H9 (cell line): ENCODE measurements at regions not wholly inside any gene's neighbourhood (a gene's known extent, or its start where the extent isn't known, plus 50 kb on each side); places are given as distances from the start of the nearest gene placed in this dataset.

ENCODE experiments used
- DNase-seq: peaks from one replicate; pipeline ENCODE4 v3.0.0-alpha.2; 2017
- H2AFZ ChIP-seq: one replicate; pipeline ENCODE4 v1.6.1; 2013; ENCODE audit warnings: mild to moderate bottlenecking, low read length, control low read depth, moderate library complexity
- H2AK5ac ChIP-seq: 2 replicates; pipeline ENCODE4 v1.6.1; 2013; ENCODE audit warnings: low read length, control low read depth, mixed read lengths; ENCODE audit not compliant: insufficient read length
- H2BK120ac ChIP-seq: one replicate; pipeline ENCODE4 v1.6.1; 2013; ENCODE audit warnings: low read depth, mild to moderate bottlenecking, low read length, control low read depth, inconsistent platforms; ENCODE audit not compliant: poor library complexity, severe bottlenecking
- H2BK12ac ChIP-seq: 2 replicates; pipeline ENCODE4 v1.6.1; 2013; ENCODE audit warnings: low read length, control low read depth, mixed read lengths, low read depth; ENCODE audit not compliant: insufficient read length
- H2BK15ac ChIP-seq: 2 replicates; pipeline ENCODE4 v1.6.1; 2013; ENCODE audit warnings: low read depth, low read length, control low read depth
- H2BK20ac ChIP-seq: one replicate; pipeline ENCODE4 v1.6.1; 2013; ENCODE audit warnings: low read depth, mild to moderate bottlenecking, low read length, control low read depth, inconsistent platforms; ENCODE audit not compliant: poor library complexity, severe bottlenecking
- H2BK5ac ChIP-seq: 2 replicates; pipeline ENCODE4 v1.6.1; 2013; ENCODE audit warnings: low read length, control low read depth, mixed read lengths; ENCODE audit not compliant: insufficient read length
- H3K14ac ChIP-seq: 2 replicates; pipeline ENCODE4 v1.6.1; 2013; ENCODE audit warnings: low read length, control low read depth; ENCODE audit not compliant: insufficient read depth
- H3K18ac ChIP-seq: 2 replicates; pipeline ENCODE4 v1.6.1; 2013; ENCODE audit warnings: low read depth, mild to moderate bottlenecking, mixed read lengths, low read length, control low read depth; ENCODE audit not compliant: insufficient read length
- H3K23ac ChIP-seq: 2 replicates; pipeline ENCODE4 v1.6.1; 2013; ENCODE audit warnings: low read length, control low read depth, mixed read lengths, low read depth; ENCODE audit not compliant: insufficient read length
- H3K23me2 ChIP-seq: 2 replicates; pipeline ENCODE4 v1.6.1; 2013; ENCODE audit warnings: low read depth, mild to moderate bottlenecking, mixed read lengths, low read length, control low read depth; ENCODE audit not compliant: insufficient read length, poor library complexity, severe bottlenecking
- H3K27ac ChIP-seq: 2 replicates; pipeline ENCODE4 v1.5.1; 2013; ENCODE audit warnings: low read length, control low read depth, mixed read lengths, low read depth; ENCODE audit not compliant: insufficient read length
- H3K27me3 ChIP-seq: 2 replicates; pipeline ENCODE4 v1.6.1; 2013; ENCODE audit warnings: low read length, control low read depth, inconsistent platforms; ENCODE audit not compliant: insufficient read depth
- H3K4ac ChIP-seq: 2 replicates; pipeline ENCODE4 v1.6.1; 2013; ENCODE audit warnings: low read depth, mild to moderate bottlenecking, control low read depth, inconsistent platforms, low read length, moderate library complexity
- H3K4me1 ChIP-seq: 2 replicates; pipeline ENCODE4 v1.6.1; 2013; ENCODE audit warnings: low read length, control low read depth, inconsistent platforms; ENCODE audit not compliant: insufficient read depth
- H3K4me2 ChIP-seq: 2 replicates; pipeline ENCODE4 v1.6.1; 2013; ENCODE audit warnings: low read length, control low read depth, mixed read lengths; ENCODE audit not compliant: insufficient read length, insufficient read depth
- H3K56ac ChIP-seq: 2 replicates; pipeline ENCODE4 v1.6.1; 2013; ENCODE audit warnings: low read depth, mild to moderate bottlenecking, mixed read lengths, low read length, control low read depth; ENCODE audit not compliant: insufficient read length
- H3K79me1 ChIP-seq: 2 replicates; pipeline ENCODE4 v1.6.1; 2013; ENCODE audit warnings: low read depth, mild to moderate bottlenecking, moderate library complexity, low read length, control low read depth, inconsistent platforms; ENCODE audit not compliant: insufficient read depth, poor library complexity, severe bottlenecking
- H3K79me2 ChIP-seq: 2 replicates; pipeline ENCODE4 v1.6.1; 2013; ENCODE audit warnings: low read length, control low read depth, inconsistent platforms; ENCODE audit not compliant: insufficient read depth
- H3K9ac ChIP-seq: 2 replicates; pipeline ENCODE4 v1.6.1; 2013; ENCODE audit warnings: low read length, control low read depth, mixed read lengths; ENCODE audit not compliant: insufficient read length; ENCODE audit errors: extremely low read depth
- H3K9me3 ChIP-seq: one replicate; pipeline ENCODE4 v1.6.1; 2013; ENCODE audit warnings: low read depth, low read length, inconsistent platforms; ENCODE audit not compliant: control insufficient read depth
- H3T11ph ChIP-seq: one replicate; pipeline ENCODE4 v1.6.1; 2013; ENCODE audit warnings: mild to moderate bottlenecking, low read length, control low read depth, inconsistent platforms
- H4K20me1 ChIP-seq: one replicate; pipeline ENCODE4 v1.6.1; 2013; ENCODE audit not compliant: control insufficient read depth, insufficient read length, insufficient read depth
- H4K5ac ChIP-seq: 2 replicates; pipeline ENCODE4 v1.6.1; 2013; ENCODE audit warnings: low read depth, mild to moderate bottlenecking, mixed read lengths, low read length, control low read depth; ENCODE audit not compliant: insufficient read length
- H4K8ac ChIP-seq: replicated peaks from 2 replicates; pipeline ENCODE4 v1.6.1; 2013; ENCODE audit warnings: low read length, control low read depth, mixed read lengths, low read depth; ENCODE audit not compliant: insufficient read length
- H4K91ac ChIP-seq: 2 replicates; pipeline ENCODE4 v1.6.1; 2013; ENCODE audit warnings: low read depth, mild to moderate bottlenecking, moderate library complexity, mixed read lengths, low read length, control low read depth; ENCODE audit not compliant: insufficient read length
- H3K27ac Mint-ChIP-seq, 3 experiments: 2 replicates in 2 of 3; 3 replicates in 1 of 3; pipeline ENCODE4 v1.8.0; 2020 to 2021; ENCODE audit warnings: mixed read lengths in 3 of 3, mild to moderate bottlenecking in 1 of 3, moderate library complexity in 1 of 3
- H3K27me3 Mint-ChIP-seq: 2 replicates; pipeline ENCODE4 v1.8.0; 2021; ENCODE audit warnings: low read depth, mild to moderate bottlenecking, moderate library complexity, mixed read lengths
- H3K36me3 Mint-ChIP-seq, 3 experiments: 2 replicates in 2 of 3; 3 replicates in 1 of 3; pipeline ENCODE4 v1.8.0; 2020 to 2021; ENCODE audit warnings: low read depth in 3 of 3, mixed read lengths in 3 of 3; ENCODE audit not compliant: insufficient read depth in 1 of 3
- H3K4me1 Mint-ChIP-seq, 2 experiments: 2 replicates each; pipeline ENCODE4 v1.8.0; 2020; ENCODE audit warnings: mixed read lengths in 2 of 2
- H3K4me3 Mint-ChIP-seq, 2 experiments: 2 replicates in 1 of 2; 3 replicates in 1 of 2; pipeline ENCODE4 v1.8.0; 2020 to 2021; ENCODE audit warnings: mild to moderate bottlenecking in 2 of 2, mixed read lengths in 2 of 2, moderate library complexity in 1 of 2
- H3K9me3 Mint-ChIP-seq, 2 experiments: 2 replicates in 1 of 2; 3 replicates in 1 of 2; pipeline ENCODE4 v1.8.0; 2020; ENCODE audit warnings: mild to moderate bottlenecking in 2 of 2, mixed read lengths in 2 of 2, moderate library complexity in 1 of 2
- CTCF ChIP-seq: fragments of 200-600 bp; sonication (generic); conservative IDR thresholded peaks from 3 replicates; pipeline ENCODE4 v1.8.0; 2021; ENCODE audit warnings: antibody characterized with exemption, mild to moderate bottlenecking
- WGBS: extraction: QIAGEN DNeasy Blood & Tissue Kit; methylation state at CpG from one replicate; pipeline ENCODE4 v1.1.7; 2013; ENCODE audit warnings: missing lambda C conversion rate, low lambda C conversion rate, mixed read lengths; ENCODE audit not compliant: insufficient read length; ENCODE audit errors: extremely low coverage; 5-methylcytosine and 5-hydroxymethylcytosine counted together

- Histone ChIP-seq H3K27ac (no peak overlapping the region), H2AK5ac (no peak overlapping the region), H2BK120ac (no peak overlapping the region), H4K91ac (no peak overlapping the region), H2BK12ac (no peak overlapping the region), H3K9me3 (no peaks in the 10 kb centered on the region), H3K14ac (no peak overlapping the region), H2AFZ (no peak overlapping the region), H2BK15ac (no peak overlapping the region), H4K5ac (no peak overlapping the region), H3K4ac (no peak overlapping the region), H3K56ac (no peak overlapping the region), H4K20me1 (no peaks in the 10 kb centered on the region), H3K23ac (no peak overlapping the region), H4K8ac (no peak overlapping the region), H3K18ac (no peak overlapping the region), H3K9ac (no peak overlapping the region), H2BK5ac (no peak overlapping the region), H3T11ph (no peak overlapping the region), H2BK20ac (no peak overlapping the region), H3K79me2 (no peaks in the 10 kb centered on the region), H3K27me3 (no peaks in the 10 kb centered on the region), H3K79me1 (no peaks in the 10 kb centered on the region), H3K4me2 (no peak overlapping the region), H3K4me1 (peaks cover 9% of the 10 kb centered on the region; the same call in 1 of the 2 replicates), H3K23me2 (no peaks in the 10 kb centered on the region)
- no peak overlapping the region for H3K4me3 Mint-ChIP-seq
- H3K9me3 Mint-ChIP-seq, result peaks cover 13 to 29% of the 10 kb centered on the region in 2 experiments; a peak in 4 of 5 replicates
- no peak for DNase-seq
- no peak for TF ChIP-seq CTCF
- peaks cover 13 to 23% of the 10 kb centered on the region in 2 experiments for H3K4me1 Mint-ChIP-seq
- WGBS, result no CpG with 5 or more reads among the region's 3 CpGs
- H3K27me3 Mint-ChIP-seq, result no peaks in the 10 kb centered on the region
- no peak overlapping the region for H3K27ac Mint-ChIP-seq
- H3K36me3 Mint-ChIP-seq, result peaks cover 14 to 15% (median 15%) of the 10 kb centered on the region in 3 experiments
Observed at GRCh38 chr3:26307787-26308186, 314.8 kb upstream of the LRRC3B start.
